Tibial artery (tissue), 4 donors: ENCODE measurements at regions not wholly inside any gene's neighbourhood (a gene's known extent, or its start where the extent isn't known, plus 50 kb on each side); places are given as distances from the start of the nearest gene placed in this dataset.
A peak's percentile ranks its signal among the peaks of the same experiment; 100 is the strongest.

Experiments
- DNase-seq, 2 donors: peaks; one replicate each; pipeline ENCODE4 v3.0.0-alpha.2; 2019
- H3K27ac ChIP-seq, 2 donors: fragments of 200-600 bp; sonication (generic) in 1 of 2; 1 replicate in 1 of 2; 2 replicates in 1 of 2; pipeline ENCODE4 v1.5.1; 2018 to 2019; ENCODE audit warnings: mild to moderate bottlenecking in 1 of 2
- H3K27me3 ChIP-seq, 2 donors: fragments of 200-600 bp; sonication (generic) in 1 of 2; one replicate each; pipeline versions ENCODE4 v1.5.1 to v1.6.0; 2016 to 2019
- H3K36me3 ChIP-seq, 3 donors: fragments of 200-600 bp; sonication (generic) in 2 of 3; one replicate each; pipeline ENCODE4 v1.5.1; 2016 to 2019; ENCODE audit warnings: mild to moderate bottlenecking in 2 of 3
- H3K4me1 ChIP-seq, 4 donors: fragments of 200-600 bp; sonication (generic) in 2 of 4; 1 replicate in 3 of 4; 2 replicates in 1 of 4; pipeline ENCODE4 v1.5.1; 2016 to 2019
- H3K4me3 ChIP-seq, 2 donors: fragments of 200-600 bp; sonication (generic) in 1 of 2; 1 replicate in 1 of 2; 2 replicates in 1 of 2; pipeline ENCODE4 v1.5.1; 2018 to 2019; ENCODE audit warnings: mild to moderate bottlenecking in 2 of 2
- H3K9me3 ChIP-seq, 3 donors: fragments of 200-600 bp; sonication (generic) in 1 of 3; one replicate each; pipeline ENCODE4 v1.5.1; 2016 to 2019
- intact Hi-C: fragments of 100-400 bp; cut with DNase I; formaldehyde crosslinking; loops from one replicate; pipeline ENCODE4 v1.15.0; 2023; ENCODE audit warnings: low total_unique reads
- TF ChIP-seq, protein P1 (sequence below), 2 experiments: fragments of 200-600 bp in 1 of 2; fragments of 450-650 bp in 1 of 2; IDR thresholded peaks; one replicate each; pipeline ENCODE4 v1.5.1; 2017 to 2019; ENCODE audit warnings: antibody characterized with exemption in 2 of 2, mild to moderate bottlenecking in 1 of 2, moderate library complexity in 1 of 2

DNA sequence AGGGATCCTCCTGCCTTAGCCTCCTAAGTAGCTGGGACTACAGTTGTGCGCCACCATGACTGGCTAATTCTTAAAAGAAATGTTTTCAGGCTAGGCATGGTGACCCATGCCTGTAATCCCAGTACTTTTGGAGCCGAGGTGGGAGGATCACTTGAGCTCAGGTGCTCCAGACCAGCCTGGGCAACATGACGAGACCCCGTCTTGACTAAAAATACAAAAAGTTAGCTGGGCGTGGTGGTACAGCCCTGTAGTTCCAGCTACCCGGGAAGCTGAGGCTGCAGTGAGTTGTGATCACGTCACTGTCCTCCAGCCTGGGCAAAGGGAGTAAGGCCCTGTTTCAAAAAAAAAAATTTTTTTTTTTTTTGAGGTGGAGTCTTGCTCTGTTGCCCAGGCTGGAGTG is 173.1 kb downstream of the SEC14L1 start:
- peak overlapping the region in 1 of 2 donors; percentile 20 for H3K27ac ChIP-seq
- H3K4me3 ChIP-seq, result no peak overlapping the region
- H3K27me3 ChIP-seq, result no peaks in the 10 kb centered on the region
- TF ChIP-seq, protein P1, sequence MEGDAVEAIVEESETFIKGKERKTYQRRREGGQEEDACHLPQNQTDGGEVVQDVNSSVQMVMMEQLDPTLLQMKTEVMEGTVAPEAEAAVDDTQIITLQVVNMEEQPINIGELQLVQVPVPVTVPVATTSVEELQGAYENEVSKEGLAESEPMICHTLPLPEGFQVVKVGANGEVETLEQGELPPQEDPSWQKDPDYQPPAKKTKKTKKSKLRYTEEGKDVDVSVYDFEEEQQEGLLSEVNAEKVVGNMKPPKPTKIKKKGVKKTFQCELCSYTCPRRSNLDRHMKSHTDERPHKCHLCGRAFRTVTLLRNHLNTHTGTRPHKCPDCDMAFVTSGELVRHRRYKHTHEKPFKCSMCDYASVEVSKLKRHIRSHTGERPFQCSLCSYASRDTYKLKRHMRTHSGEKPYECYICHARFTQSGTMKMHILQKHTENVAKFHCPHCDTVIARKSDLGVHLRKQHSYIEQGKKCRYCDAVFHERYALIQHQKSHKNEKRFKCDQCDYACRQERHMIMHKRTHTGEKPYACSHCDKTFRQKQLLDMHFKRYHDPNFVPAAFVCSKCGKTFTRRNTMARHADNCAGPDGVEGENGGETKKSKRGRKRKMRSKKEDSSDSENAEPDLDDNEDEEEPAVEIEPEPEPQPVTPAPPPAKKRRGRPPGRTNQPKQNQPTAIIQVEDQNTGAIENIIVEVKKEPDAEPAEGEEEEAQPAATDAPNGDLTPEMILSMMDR (IDR thresholded peaks at IDR 0.05), result no peak
- H3K4me1 ChIP-seq, result peaks cover 0 to 49% (median 35%) of the 10 kb centered on the region in 4 donors
- no peak for DNase-seq
- H3K9me3 ChIP-seq, result no peaks in the 10 kb centered on the region
- intact Hi-C loops, result loop anchor here (10.0 kb wide), 1 partner anchor 179 kb away; no protein-coding TSS in a partner anchor
- H3K36me3 ChIP-seq, result no peaks in the 10 kb centered on the region

DNA sequence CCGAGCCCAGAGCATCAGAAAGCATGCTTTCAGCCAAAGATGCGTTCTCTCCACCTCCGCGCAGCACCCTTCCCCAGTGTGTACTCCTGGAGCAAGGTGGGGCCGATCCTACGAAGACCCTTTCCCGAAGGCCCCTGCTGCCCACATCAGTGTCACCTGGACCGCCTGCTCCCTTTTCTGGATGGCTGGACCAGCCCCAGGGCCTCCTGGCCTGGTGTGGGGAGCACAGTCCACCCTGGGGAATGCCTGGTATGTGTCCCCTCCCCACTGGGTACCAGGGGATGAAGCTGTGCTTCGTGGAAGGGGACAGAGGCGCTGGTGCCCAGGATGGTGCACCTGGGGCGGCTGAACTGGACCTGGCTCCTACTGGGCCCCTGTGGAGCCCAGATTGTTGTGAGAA is 173.8 kb downstream of the SEC14L1 start:
- no peaks in the 10 kb centered on the region for H3K36me3 ChIP-seq
- TF ChIP-seq, protein P1 (IDR thresholded peaks at IDR 0.05), result no peak
- intact Hi-C loops, result loop anchor here (10.0 kb wide), 1 partner anchor 180 kb away; no protein-coding TSS in a partner anchor
- no peaks in the 10 kb centered on the region for H3K9me3 ChIP-seq
- peaks cover 0 to 47% (median 36%) of the 10 kb centered on the region in 4 donors for H3K4me1 ChIP-seq
- H3K27me3 ChIP-seq, result no peaks in the 10 kb centered on the region
- H3K27ac ChIP-seq, result no peak overlapping the region
- H3K4me3 ChIP-seq, result no peak overlapping the region
- DNase-seq, result peak in 1 of 2 donors; percentile 63

DNA sequence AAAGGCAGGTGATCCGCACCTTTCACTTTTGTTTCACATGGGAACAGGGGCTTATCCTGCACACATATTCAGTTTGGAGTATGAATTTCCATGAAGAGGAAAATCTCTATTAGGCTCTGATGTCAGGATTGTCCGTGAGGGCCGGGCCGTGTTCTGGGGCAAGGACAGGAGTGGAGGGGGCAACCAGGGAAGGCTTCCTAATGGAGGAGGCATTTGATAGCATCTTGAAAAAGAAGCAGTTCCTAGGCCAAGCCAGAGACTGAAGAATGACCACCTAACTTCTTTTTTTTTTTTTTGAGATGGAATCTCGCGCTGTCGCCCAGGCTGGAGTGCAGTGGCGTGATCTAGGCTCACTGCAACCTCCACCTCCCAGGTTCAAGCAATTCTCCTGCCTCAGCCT is 174.2 kb downstream of the SEC14L1 start:
- no peak for DNase-seq
- no peak overlapping the region for H3K27ac ChIP-seq
- no peaks in the 10 kb centered on the region for H3K36me3 ChIP-seq
- no peak overlapping the region for H3K4me3 ChIP-seq
- TF ChIP-seq, protein P1 (IDR thresholded peaks at IDR 0.05), result no peak
- intact Hi-C loops, result loop anchor here (10.0 kb wide), 1 partner anchor 180 kb away; no protein-coding TSS in a partner anchor
- H3K4me1 ChIP-seq, result peaks cover 0 to 51% (median 36%) of the 10 kb centered on the region in 4 donors
- no peaks in the 10 kb centered on the region for H3K9me3 ChIP-seq
- H3K27me3 ChIP-seq, result no peaks in the 10 kb centered on the region

DNA sequence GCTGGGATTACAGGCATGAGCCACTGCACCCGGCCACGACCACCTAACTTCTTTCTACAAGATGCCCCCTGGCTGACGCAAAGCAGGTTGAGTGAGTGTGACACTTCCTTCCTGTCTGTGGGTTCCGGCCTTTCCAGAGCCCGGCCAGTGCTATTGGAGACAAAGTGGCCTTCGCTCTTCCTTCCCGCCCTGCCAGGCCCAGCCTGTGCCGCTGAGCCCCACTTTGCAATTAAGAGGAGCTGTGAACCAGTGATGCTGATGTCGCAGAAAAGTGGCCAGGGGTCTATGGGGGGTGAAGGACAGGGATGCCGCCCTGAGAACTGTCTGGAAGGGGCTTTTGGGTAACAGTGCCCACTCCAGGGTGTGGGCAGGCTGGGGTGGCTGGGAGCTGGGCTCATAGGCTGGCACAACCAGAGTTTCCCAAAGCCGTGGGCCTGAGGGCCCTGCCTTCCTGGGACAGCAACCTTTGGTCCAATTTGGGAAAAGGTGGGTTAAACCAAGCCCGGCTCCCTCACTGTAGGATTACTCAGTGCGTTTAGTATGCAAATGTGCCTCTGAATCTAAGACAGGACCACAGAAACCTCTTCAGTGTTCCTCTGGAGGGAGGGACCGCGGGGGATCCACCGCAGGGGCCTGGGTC is 174.9 kb downstream of the SEC14L1 start:
- TF ChIP-seq, protein P1 (IDR thresholded peaks at IDR 0.05), result no peak
- Histone ChIP-seq H3K4me3 (no peak overlapping the region), H3K36me3 (no peaks in the 10 kb centered on the region), H3K4me1 (peaks cover 0 to 58% (median 39%) of the 10 kb centered on the region in 4 donors), H3K27me3 (no peaks in the 10 kb centered on the region), H3K9me3 (no peaks in the 10 kb centered on the region), H3K27ac (peak overlapping the region in 1 of 2 donors; percentile 25)
- peak in 1 of 2 donors; percentile 70 for DNase-seq
- intact Hi-C loops, result loop anchor here (10.0 kb wide), 1 partner anchor 181 kb away; no protein-coding TSS in a partner anchor

DNA sequence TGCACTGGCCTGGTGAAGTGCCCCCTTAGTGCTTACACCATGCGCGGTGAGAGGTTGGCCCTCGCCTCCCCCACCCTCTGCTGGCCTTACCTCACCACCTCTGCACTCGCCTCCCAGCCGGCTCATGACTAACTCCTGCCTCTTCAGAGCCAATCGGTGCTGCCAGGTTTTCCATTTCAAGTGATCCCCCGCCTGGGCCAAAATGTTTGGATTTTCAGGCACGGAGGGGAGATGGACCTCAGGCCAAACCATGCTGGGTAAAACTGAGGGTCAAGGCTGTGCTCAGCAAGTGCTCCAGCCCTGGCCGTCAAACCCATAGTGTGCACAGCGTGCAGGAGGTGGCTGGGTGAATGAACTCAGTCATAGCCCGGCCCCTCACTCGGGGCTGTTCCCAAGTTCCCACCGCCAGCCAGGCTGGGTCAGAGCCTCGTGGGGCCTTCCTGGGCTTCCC is 175.4 kb downstream of the SEC14L1 start:
- DNase-seq, result peak; percentile 61 to 84
- H3K9me3 ChIP-seq, result no peaks in the 10 kb centered on the region
- no peaks in the 10 kb centered on the region for H3K36me3 ChIP-seq
- intact Hi-C loops, result loop anchor here (10.0 kb wide), 1 partner anchor 181 kb away; no protein-coding TSS in a partner anchor
- H3K27me3 ChIP-seq, result no peaks in the 10 kb centered on the region
- peak overlapping the region; percentile 25 to 37 for H3K27ac ChIP-seq
- TF ChIP-seq, protein P1 (IDR thresholded peaks at IDR 0.05), result no peak
- peaks cover 0 to 63% (median 45%) of the 10 kb centered on the region in 4 donors for H3K4me1 ChIP-seq
- no peak overlapping the region for H3K4me3 ChIP-seq
